ENCODE measurements at regions not wholly inside any gene's neighbourhood (a gene's known extent, or its start where the extent isn't known, plus 50 kb on each side); places are given as distances from the start of the nearest gene placed in this dataset.

GRCh38 chr2:207227062-207227748 is 61.5 kb upstream of the KLF7 start:
- peaks cover 0 to 4% of the 10 kb centered on the region in 2 experiments; a peak in 1 of 5 replicates for H3K27me3 ChIP-seq (ENCODE audit: control insufficient read depth in 2 of 2, insufficient read depth in 2 of 2, low read length in 2 of 2)
- no peak overlapping the region for H3K4me3 ChIP-seq
- TF ChIP-seq ZNF407 (IDR thresholded peaks at IDR 0.05; ENCODE audit: low read depth), result no peak
- no peak for TF ChIP-seq HMGXB4 (CRISPR knock-in tag; IDR thresholded peaks at IDR 0.05)
- no peak for TF ChIP-seq ZNF445 (CRISPR knock-in tag; IDR thresholded peaks at IDR 0.05; ENCODE audit: low read depth)
- TF ChIP-seq POLR3A (IDR thresholded peaks at IDR 0.05; ENCODE audit: borderline replicate concordance, extremely low read depth, insufficient read depth, insufficient read length), result no peak
- no peak overlapping the region; the same call in 1 of the 2 replicates for H2AFZ ChIP-seq (ENCODE audit: low read depth, low read length)
- no peaks in the 10 kb centered on the region for H3K36me3 ChIP-seq (ENCODE audit: control insufficient read depth, insufficient read depth, low read length)
- peak overlapping the region in 1 of 2 experiments; percentile 35; a peak in 1 of 4 replicates for H3K9ac ChIP-seq (ENCODE audit: insufficient read depth in 1 of 2, low read depth in 2 of 2, low read length in 2 of 2)
- ChIA-PET CTCF (ENCODE audit: low intra/inter-chr PET ratio) (no interaction called here), POLR2A (interaction anchor here (0.6 kb wide), 1 partner anchor 115 kb away, joined by 3 read pairs; no protein-coding TSS in a partner anchor)
- DNase-seq (ENCODE audit: extremely low read depth in 1 of 4, low spot score in 3 of 4), result no peak
- H3K9me3 ChIP-seq (replicated peaks; ENCODE audit: control insufficient read depth, insufficient read depth, low read depth, low read length), result no peaks in the 10 kb centered on the region
- in situ Hi-C loops (cut with MboI) (no loop called here), intact Hi-C loops (cut with micrococcal nuclease) (no loop called here)
- no peak for ATAC-seq
- FAIRE-seq, result no peak
- H3K4me1 ChIP-seq (replicated peaks in 1 of 2; ENCODE audit: control insufficient read depth in 2 of 2, insufficient read depth in 2 of 2, low read length in 2 of 2), result peaks cover 0 to 6% of the 10 kb centered on the region in 2 experiments; a peak in 3 of 5 replicates
- H3K9me1 ChIP-seq (ENCODE audit: control insufficient read depth, insufficient read depth, low read length), result no peaks in the 10 kb centered on the region
- H4K20me1 ChIP-seq (replicated peaks; ENCODE audit: control insufficient read depth, insufficient read depth, low read length), result no peaks in the 10 kb centered on the region
- no peak overlapping the region for H3K4me2 ChIP-seq (ENCODE audit: insufficient read depth, low read length)
- no peaks in the 10 kb centered on the region for H3K79me2 ChIP-seq (ENCODE audit: control insufficient read depth, insufficient read depth, low read length)
- BruUV-seq (replicated peaks), result no TSS peak
- 16% methylated on average over 7 of the region's 18 CpGs for WGBS (ENCODE audit: insufficient coverage, low coverage, missing lambda C conversion rate)
- no peak overlapping the region for H3K27ac ChIP-seq (ENCODE audit: extremely low read depth, low read depth, low read length)

Data from K562 (cell line).